ENCODE measurements at regions not wholly inside any gene's neighbourhood (a gene's known extent, or its start where the extent isn't known, plus 50 kb on each side); places are given as distances from the start of the nearest gene placed in this dataset.

- H3K4me2 ChIP-seq: no peak overlapping the region
- no peaks in the 10 kb centered on the region for H3K9me2 ChIP-seq (replicated peaks; ENCODE audit: insufficient read depth)
- no peaks in the 10 kb centered on the region for H4K20me1 ChIP-seq (ENCODE audit: insufficient read depth, poor library complexity, severe bottlenecking)
- no peak for DNase-seq (ENCODE audit: low spot score)
- no peaks in the 10 kb centered on the region for H3K4me1 ChIP-seq (ENCODE audit: insufficient read depth)
- no peak overlapping the region for H3K4me3 ChIP-seq
- TF ChIP-seq EZH2 (IDR thresholded peaks at IDR 0.05; ENCODE audit: borderline replicate concordance) (no peak), EZH2phosphoT487 (IDR thresholded peaks at IDR 0.05; ENCODE audit: low read depth, severe bottlenecking, unreplicated experiment) (no peak), CTCF (IDR thresholded peaks at IDR 0.05; ENCODE audit: poor library complexity) (no peak)
- H3K27me3 ChIP-seq: no peaks in the 10 kb centered on the region
- H3K9me3 ChIP-seq (ENCODE audit: low read depth): no peaks in the 10 kb centered on the region
- H2AFZ ChIP-seq: no peak overlapping the region
- H3K27ac ChIP-seq: no peak overlapping the region
- WGBS (ENCODE audit: low lambda C conversion rate, missing lambda C conversion rate): 90% methylated on average over 4 of the region's 4 CpGs
- H3K36me3 ChIP-seq (replicated peaks; ENCODE audit: insufficient read depth, low read depth): no peaks in the 10 kb centered on the region
- H3K79me2 ChIP-seq: no peaks in the 10 kb centered on the region
Measured at GRCh38 chr14:86533834-86534233, 1003.9 kb downstream of the FLRT2 start.

GRCh38 chr14:86532219-86532618 is 1002.3 kb downstream of the FLRT2 start:
- H3K27me3 ChIP-seq: no peaks in the 10 kb centered on the region
- H4K20me1 ChIP-seq (ENCODE audit: insufficient read depth, poor library complexity, severe bottlenecking): no peaks in the 10 kb centered on the region
- no peaks in the 10 kb centered on the region for H3K9me2 ChIP-seq (replicated peaks; ENCODE audit: insufficient read depth)
- no peaks in the 10 kb centered on the region for H3K79me2 ChIP-seq
- H3K4me1 ChIP-seq (ENCODE audit: insufficient read depth): no peaks in the 10 kb centered on the region
- no peak overlapping the region for H3K4me3 ChIP-seq
- no peaks in the 10 kb centered on the region for H3K9me3 ChIP-seq (ENCODE audit: low read depth)
- DNase-seq (ENCODE audit: low spot score): no peak
- TF ChIP-seq CTCF (IDR thresholded peaks at IDR 0.05; ENCODE audit: poor library complexity) (no peak), EZH2 (IDR thresholded peaks at IDR 0.05; ENCODE audit: borderline replicate concordance) (no peak), EZH2phosphoT487 (IDR thresholded peaks at IDR 0.05; ENCODE audit: low read depth, severe bottlenecking, unreplicated experiment) (no peak)
- H3K36me3 ChIP-seq (replicated peaks; ENCODE audit: insufficient read depth, low read depth): no peaks in the 10 kb centered on the region
- H2AFZ ChIP-seq: no peak overlapping the region
- no peak overlapping the region for H3K27ac ChIP-seq
- H3K4me2 ChIP-seq: no peak overlapping the region

GRCh38 chr14:86530457-86530856 is 1000.5 kb downstream of the FLRT2 start:
- Histone ChIP-seq H3K4me2 (no peak overlapping the region), H2AFZ (no peak overlapping the region), H3K4me1 (ENCODE audit: insufficient read depth) (no peaks in the 10 kb centered on the region), H4K20me1 (ENCODE audit: insufficient read depth, poor library complexity, severe bottlenecking) (no peaks in the 10 kb centered on the region), H3K27me3 (no peaks in the 10 kb centered on the region), H3K27ac (no peak overlapping the region), H3K79me2 (no peaks in the 10 kb centered on the region), H3K36me3 (replicated peaks; ENCODE audit: insufficient read depth, low read depth) (no peaks in the 10 kb centered on the region), H3K9me2 (replicated peaks; ENCODE audit: insufficient read depth) (no peaks in the 10 kb centered on the region), H3K9me3 (ENCODE audit: low read depth) (no peaks in the 10 kb centered on the region), H3K4me3 (no peak overlapping the region)
- TF ChIP-seq CTCF (IDR thresholded peaks at IDR 0.05; ENCODE audit: poor library complexity): no peak
- no peak for TF ChIP-seq EZH2phosphoT487 (IDR thresholded peaks at IDR 0.05; ENCODE audit: low read depth, severe bottlenecking, unreplicated experiment)
- TF ChIP-seq EZH2 (IDR thresholded peaks at IDR 0.05; ENCODE audit: borderline replicate concordance): no peak
- no peak for DNase-seq (ENCODE audit: low spot score)
- WGBS (ENCODE audit: low lambda C conversion rate, missing lambda C conversion rate): 92% methylated on average over 4 of the region's 4 CpGs

- TF ChIP-seq EZH2phosphoT487 (IDR thresholded peaks at IDR 0.05; ENCODE audit: low read depth, severe bottlenecking, unreplicated experiment) (no peak), CTCF (IDR thresholded peaks at IDR 0.05; ENCODE audit: poor library complexity) (no peak), EZH2 (IDR thresholded peaks at IDR 0.05; ENCODE audit: borderline replicate concordance) (no peak)
- no peak overlapping the region for H3K27ac ChIP-seq
- no peaks in the 10 kb centered on the region for H3K27me3 ChIP-seq
- no peak for DNase-seq (ENCODE audit: low spot score)
- no peak overlapping the region for H3K4me3 ChIP-seq
- no peaks in the 10 kb centered on the region for H4K20me1 ChIP-seq (ENCODE audit: insufficient read depth, poor library complexity, severe bottlenecking)
- no peaks in the 10 kb centered on the region for H3K9me2 ChIP-seq (replicated peaks; ENCODE audit: insufficient read depth)
- H3K79me2 ChIP-seq: no peaks in the 10 kb centered on the region
- no peak overlapping the region for H3K4me2 ChIP-seq
- H3K9me3 ChIP-seq (ENCODE audit: low read depth): no peaks in the 10 kb centered on the region
- H2AFZ ChIP-seq: no peak overlapping the region
- no peaks in the 10 kb centered on the region for H3K36me3 ChIP-seq (replicated peaks; ENCODE audit: insufficient read depth, low read depth)
- H3K4me1 ChIP-seq (ENCODE audit: insufficient read depth): no peaks in the 10 kb centered on the region
Measured at GRCh38 chr14:86527312-86527711, 997.4 kb downstream of the FLRT2 start.

All from hepatocyte (in vitro differentiated cells).